ENCODE measurements at regions not wholly inside any gene's neighbourhood (a gene's known extent, or its start where the extent isn't known, plus 50 kb on each side); places are given as distances from the start of the nearest gene placed in this dataset.

- ATAC-seq (ENCODE audit: poor library complexity) (no peak), DNase-seq (no peak)
- Mint-ChIP-seq H3K27me3 (no peaks in the 10 kb centered on the region), H3K36me3 (ENCODE audit: low read depth) (no peaks in the 10 kb centered on the region), H3K4me1 (ENCODE audit: low read depth) (no peaks in the 10 kb centered on the region), H3K27ac (no peak overlapping the region), H3K4me3 (no peak overlapping the region), H3K9me3 (no peaks in the 10 kb centered on the region)
- CTCF ChIA-PET = no interaction called here
- intact Hi-C loops (cut with DNase I, micrococcal nuclease) = no loop called here
- POLR2A ChIA-PET = interaction anchor here (0.9 kb wide), 1 partner anchor 10 kb away, joined by 3 read pairs; no protein-coding TSS in a partner anchor
- Histone ChIP-seq H3K27ac (ENCODE audit: low read depth in 1 of 2, low read length in 2 of 2) (no peak overlapping the region), H3K9me3 (ENCODE audit: control insufficient read depth in 1 of 2, insufficient read depth in 1 of 2, low read length in 2 of 2) (no peaks in the 10 kb centered on the region), H3K36me3 (ENCODE audit: insufficient read depth, low read length) (no peaks in the 10 kb centered on the region), H3K4me1 (ENCODE audit: insufficient read depth, low read length) (peaks cover 3% of the 10 kb centered on the region), H3K4me3 (ENCODE audit: low read length) (no peak overlapping the region), H3K27me3 (ENCODE audit: control insufficient read depth in 1 of 2, insufficient read depth in 2 of 2, low read length in 2 of 2) (no peaks in the 10 kb centered on the region)
- TF ChIP-seq CTCF (IDR thresholded peaks at IDR 0.05) = no peak
Observed at GRCh38 chr2:147483911-147484310, 360.9 kb upstream of the ACVR2A start.

- Mint-ChIP-seq H3K9me3 (no peaks in the 10 kb centered on the region), H3K36me3 (ENCODE audit: low read depth) (no peaks in the 10 kb centered on the region), H3K4me1 (ENCODE audit: low read depth) (no peaks in the 10 kb centered on the region), H3K4me3 (no peak overlapping the region), H3K27me3 (no peaks in the 10 kb centered on the region), H3K27ac (no peak overlapping the region)
- ChIA-PET POLR2A (interaction anchor here (0.9 to 1.0 kb wide), 2 partner anchors 11 to 15 kb away, joined by 3 read pairs; no protein-coding TSS in a partner anchor), CTCF (no interaction called here)
- H3K27ac ChIP-seq (ENCODE audit: low read depth in 1 of 2, low read length in 2 of 2) = no peak overlapping the region
- no peaks in the 10 kb centered on the region for H3K4me1 ChIP-seq (ENCODE audit: insufficient read depth, low read length)
- TF ChIP-seq CTCF (IDR thresholded peaks at IDR 0.05) = no peak
- no peak for DNase-seq
- H3K36me3 ChIP-seq (ENCODE audit: insufficient read depth, low read length) = no peaks in the 10 kb centered on the region
- no peaks in the 10 kb centered on the region for H3K27me3 ChIP-seq (ENCODE audit: control insufficient read depth in 1 of 2, insufficient read depth in 2 of 2, low read length in 2 of 2)
- no peak overlapping the region for H3K4me3 ChIP-seq (ENCODE audit: low read length)
- intact Hi-C loops (cut with DNase I, micrococcal nuclease) = no loop called here
- H3K9me3 ChIP-seq (ENCODE audit: control insufficient read depth in 1 of 2, insufficient read depth in 1 of 2, low read length in 2 of 2) = no peaks in the 10 kb centered on the region
- ATAC-seq (ENCODE audit: poor library complexity) = no peak
Observed at GRCh38 chr2:147482916-147483669, 361.7 kb upstream of the ACVR2A start.

GRCh38 chr2:147482111-147482895, 362.5 kb upstream of the ACVR2A start:
- no peaks in the 10 kb centered on the region for H3K9me3 ChIP-seq (ENCODE audit: control insufficient read depth in 1 of 2, insufficient read depth in 1 of 2, low read length in 2 of 2)
- H3K27ac ChIP-seq (ENCODE audit: low read depth in 1 of 2, low read length in 2 of 2) = no peak overlapping the region
- no peaks in the 10 kb centered on the region for H3K4me1 ChIP-seq (ENCODE audit: insufficient read depth, low read length)
- intact Hi-C loops (cut with DNase I, micrococcal nuclease) = no loop called here
- Mint-ChIP-seq H3K36me3 (ENCODE audit: low read depth) (no peaks in the 10 kb centered on the region), H3K4me3 (no peak overlapping the region), H3K9me3 (no peaks in the 10 kb centered on the region), H3K27ac (no peak overlapping the region), H3K4me1 (ENCODE audit: low read depth) (no peaks in the 10 kb centered on the region), H3K27me3 (no peaks in the 10 kb centered on the region)
- DNase-seq = no peak
- POLR2A ChIA-PET = interaction anchor here (1.0 to 1.4 kb wide), 2 partner anchors 9 to 16 kb away, joined by 3 read pairs; no protein-coding TSS in a partner anchor
- no peak for ATAC-seq (ENCODE audit: poor library complexity)
- TF ChIP-seq CTCF (IDR thresholded peaks at IDR 0.05) = no peak
- H3K27me3 ChIP-seq (ENCODE audit: control insufficient read depth in 1 of 2, insufficient read depth in 2 of 2, low read length in 2 of 2) = no peaks in the 10 kb centered on the region
- no peak overlapping the region for H3K4me3 ChIP-seq (ENCODE audit: low read length)
- CTCF ChIA-PET = no interaction called here
- H3K36me3 ChIP-seq (ENCODE audit: insufficient read depth, low read length) = no peaks in the 10 kb centered on the region
